ENCODE measurements at regions not wholly inside any gene's neighbourhood (a gene's known extent, or its start where the extent isn't known, plus 50 kb on each side); places are given as distances from the start of the nearest gene placed in this dataset.

GRCh38 chr4:78691971-78692821 is 84.0 kb upstream of the BMP2K start (continued):
- TF ChIP-seq ZNF398 (tag by site-specific recombination; IDR thresholded peaks at IDR 0.05), result peak; percentile 32; the same call in 1 of the 2 replicates
- peak; percentile 59; the same call in 1 of the 2 replicates for TF ChIP-seq ZNF629 (tag by site-specific recombination; IDR thresholded peaks at IDR 0.05)
- no peak for TF ChIP-seq ZNF155 (tag by site-specific recombination; IDR thresholded peaks at IDR 0.05)
- no peak for TF ChIP-seq ZNF341 (tag by site-specific recombination; IDR thresholded peaks at IDR 0.05; ENCODE audit: low read depth)
- TF ChIP-seq SCRT2 (tag by site-specific recombination; IDR thresholded peaks at IDR 0.05), result no peak
- peak; percentile 57; the same call in 1 of the 2 replicates for TF ChIP-seq ZBTB21 (tag by site-specific recombination; IDR thresholded peaks at IDR 0.05)
- TF ChIP-seq ZBTB7A (tag by site-specific recombination; IDR thresholded peaks at IDR 0.05; ENCODE audit: low read depth), result no peak
- no peak for TF ChIP-seq ZNF514 (tag by site-specific recombination; IDR thresholded peaks at IDR 0.05)
- TF ChIP-seq MYNN (tag by site-specific recombination; IDR thresholded peaks at IDR 0.05; ENCODE audit: borderline replicate concordance), result no peak
- no peak for TF ChIP-seq PBX3 (CRISPR knock-in tag; IDR thresholded peaks at IDR 0.05)
- no peak for TF ChIP-seq YY2 (tag by site-specific recombination; IDR thresholded peaks at IDR 0.05)
- TF ChIP-seq ZSCAN18 (tag by site-specific recombination; IDR thresholded peaks at IDR 0.05), result no peak
- no peak for TF ChIP-seq ZNF157 (tag by site-specific recombination; IDR thresholded peaks at IDR 0.05)
- no peak for TF ChIP-seq ZNF596 (tag by site-specific recombination; IDR thresholded peaks at IDR 0.05)
- TF ChIP-seq KLF17 (tag by site-specific recombination; IDR thresholded peaks at IDR 0.05), result 0 out of 2 replicates have a peak, but pooled peaks have one; percentile 27
- TF ChIP-seq MEIS1 (CRISPR knock-in tag; IDR thresholded peaks at IDR 0.05; ENCODE audit: borderline replicate concordance), result no peak
- no peak for TF ChIP-seq PATZ1 (tag by site-specific recombination; IDR thresholded peaks at IDR 0.05)
- no peak for TF ChIP-seq ZNF626 (tag by site-specific recombination; IDR thresholded peaks at IDR 0.05)
- TF ChIP-seq ZNF211 (tag by site-specific recombination; IDR thresholded peaks at IDR 0.05; ENCODE audit: low read depth), result no peak
- TF ChIP-seq ZNF23 (tag by site-specific recombination; IDR thresholded peaks at IDR 0.05; ENCODE audit: borderline replicate concordance), result no peak
- no peak for TF ChIP-seq OSR2 (tag by site-specific recombination; IDR thresholded peaks at IDR 0.05)
- no peak for TF ChIP-seq KLF10 (tag by site-specific recombination; IDR thresholded peaks at IDR 0.05)
- TF ChIP-seq ZNF600 (tag by site-specific recombination; IDR thresholded peaks at IDR 0.05), result no peak
- TF ChIP-seq ZBTB11 (tag by site-specific recombination; conservative IDR thresholded peaks at IDR 0.05; ENCODE audit: low read depth), result no peak
- no peak for TF ChIP-seq ZNF132 (tag by site-specific recombination; IDR thresholded peaks at IDR 0.05; ENCODE audit: borderline replicate concordance)
- no peak for TF ChIP-seq ZNF701 (tag by site-specific recombination; IDR thresholded peaks at IDR 0.05)
